K562 (cell line): ENCODE measurements at regions not wholly inside any gene's neighbourhood (a gene's known extent, or its start where the extent isn't known, plus 50 kb on each side); places are given as distances from the start of the nearest gene placed in this dataset.

Experiments
- BRD4 ChIP-seq: fragments of 200-600 bp; sonication (generic); IDR thresholded peaks from 2 replicates; pipeline ENCODE4 v1.6.1; 2017; ENCODE audit warnings: inconsistent platforms
- ESRRB ChIP-seq: fragments of 250-450 bp; sonication (Bioruptor Pico); IDR thresholded peaks from 2 replicates; pipeline ENCODE4 v1.5.0; 2020; ENCODE audit warnings: mild to moderate bottlenecking, moderate library complexity, borderline replicate concordance
- ETV1 ChIP-seq: fragments of 450-650 bp; conservative IDR thresholded peaks from 2 replicates; pipeline ENCODE4 v1.6.1; 2016; ENCODE audit warnings: missing genetic modification characterization, control low read depth, low read depth, missing compliant biosample characterization
- GATAD2A ChIP-seq: fragments of 450-650 bp; IDR thresholded peaks from 2 replicates; pipeline ENCODE4 v1.6.1; 2017
- HCFC1 ChIP-seq: IDR thresholded peaks from 2 replicates; pipeline ENCODE4 v1.6.1; 2012; ENCODE audit warnings: low read depth, low read length, improper control_type of control experiment
- KDM2B ChIP-seq: fragments of 250-450 bp; sonication (Bioruptor Pico); IDR thresholded peaks from 2 replicates; pipeline ENCODE4 v1.8.0; 2021; ENCODE audit warnings: mild to moderate bottlenecking, moderate library complexity
- MYC ChIP-seq, 2 experiments: fragments of 250-450 bp in 1 of 2; sonication (Bioruptor Pico) in 1 of 2; IDR thresholded peaks; 2 replicates each; pipeline versions ENCODE4 v1.5.1 to v1.6.1; 2012 to 2021; ENCODE audit warnings: low read depth in 2 of 2, borderline replicate concordance in 1 of 2, improper control_type of control experiment in 1 of 2, low read length in 1 of 2, mild to moderate bottlenecking in 1 of 2, moderate library complexity in 1 of 2
- PHB ChIP-seq: fragments of 250-450 bp; sonication (Bioruptor Pico); IDR thresholded peaks from 2 replicates; pipeline ENCODE4 v1.5.0; 2021
- RFX1 ChIP-seq: fragments of 450-650 bp; IDR thresholded peaks from 2 replicates; pipeline ENCODE4 v1.6.1; 2016; ENCODE audit warnings: mild to moderate bottlenecking, moderate library complexity
- SAP30 ChIP-seq: fragments of 200-600 bp; sonication (generic); IDR thresholded peaks from 2 replicates; pipeline ENCODE4 v1.6.1; 2012; ENCODE audit warnings: borderline replicate concordance, low read depth, mild to moderate bottlenecking, moderate library complexity, low read length, control low read depth, inconsistent platforms; ENCODE audit not compliant: insufficient read depth, poor library complexity, severe bottlenecking
- SETDB1 ChIP-seq: IDR thresholded peaks from one replicate; pipeline ENCODE4 v1.6.1; 2012; ENCODE audit warnings: low read length, control low read depth, inconsistent platforms
- SMARCB1 ChIP-seq: IDR thresholded peaks from 2 replicates; pipeline ENCODE4 v1.6.1; 2011; ENCODE audit warnings: improper control_type of control experiment, low read depth; ENCODE audit not compliant: insufficient read length
- SNIP1 ChIP-seq: fragments of 450-650 bp; IDR thresholded peaks from 2 replicates; pipeline ENCODE4 v1.7.1; 2017; ENCODE audit warnings: low read depth, mild to moderate bottlenecking
- SOX6 ChIP-seq: fragments of 450-650 bp; IDR thresholded peaks from 2 replicates; pipeline ENCODE4 v1.6.1; 2014; ENCODE audit warnings: mild to moderate bottlenecking
- SP1 ChIP-seq: sonication (generic); formaldehyde crosslinking; IDR thresholded peaks from 2 replicates; pipeline ENCODE4 v1.8.1; 2022; ENCODE audit warnings: mild to moderate bottlenecking, missing genetic modification reagents
- TCF3 ChIP-seq: sonication (generic); formaldehyde crosslinking; IDR thresholded peaks from 2 replicates; pipeline ENCODE4 v1.4.0; 2020; ENCODE audit warnings: mild to moderate bottlenecking, missing genetic modification reagents
- ZNF140 ChIP-seq: fragments of 250-450 bp; sonication (Bioruptor Pico); IDR thresholded peaks from 2 replicates; pipeline ENCODE4 v1.8.0; 2021; ENCODE audit warnings: moderate library complexity, mild to moderate bottlenecking, inconsistent platforms
- ZNF507 ChIP-seq: conservative IDR thresholded peaks from 2 replicates; pipeline ENCODE4 v1.6.1; 2017; ENCODE audit warnings: missing genetic modification characterization, missing compliant biosample characterization
- ZNF561 ChIP-seq: fragments of 450-650 bp; formaldehyde crosslinking; conservative IDR thresholded peaks from 2 replicates; pipeline ENCODE4 v1.4.0; 2020; ENCODE audit warnings: mild to moderate bottlenecking, moderate library complexity
- ZNF586 ChIP-seq: fragments of 450-650 bp; formaldehyde crosslinking; conservative IDR thresholded peaks from 2 replicates; pipeline ENCODE4 v1.4.0; 2020; ENCODE audit warnings: mild to moderate bottlenecking, moderate library complexity
- ZSCAN29 ChIP-seq: fragments of 450-650 bp; IDR thresholded peaks from 2 replicates; pipeline ENCODE4 v1.6.1; 2017
- TF ChIP-seq, protein P1 (sequence below), 2 experiments: fragments of 450-650 bp in 1 of 2; sonication (generic) in 1 of 2; formaldehyde crosslinking in 1 of 2; IDR thresholded peaks in 1 of 2; conservative IDR thresholded peaks in 1 of 2; 2 replicates each; pipeline versions ENCODE4 v1.6.1 to v1.8.1; 2016 to 2023; ENCODE audit warnings: mild to moderate bottlenecking in 2 of 2, moderate library complexity in 2 of 2, inconsistent platforms in 1 of 2, missing genetic modification reagents in 1 of 2
- TF ChIP-seq, protein P2 (sequence below): fragments of 450-650 bp; IDR thresholded peaks from 2 replicates; pipeline ENCODE4 v1.6.1; 2016; ENCODE audit warnings: mild to moderate bottlenecking
- TF ChIP-seq, protein P3 (sequence below): sonication (generic); formaldehyde crosslinking; IDR thresholded peaks from 2 replicates; pipeline ENCODE4 v1.8.1; 2023; ENCODE audit warnings: mild to moderate bottlenecking, missing genetic modification reagents

DNA sequence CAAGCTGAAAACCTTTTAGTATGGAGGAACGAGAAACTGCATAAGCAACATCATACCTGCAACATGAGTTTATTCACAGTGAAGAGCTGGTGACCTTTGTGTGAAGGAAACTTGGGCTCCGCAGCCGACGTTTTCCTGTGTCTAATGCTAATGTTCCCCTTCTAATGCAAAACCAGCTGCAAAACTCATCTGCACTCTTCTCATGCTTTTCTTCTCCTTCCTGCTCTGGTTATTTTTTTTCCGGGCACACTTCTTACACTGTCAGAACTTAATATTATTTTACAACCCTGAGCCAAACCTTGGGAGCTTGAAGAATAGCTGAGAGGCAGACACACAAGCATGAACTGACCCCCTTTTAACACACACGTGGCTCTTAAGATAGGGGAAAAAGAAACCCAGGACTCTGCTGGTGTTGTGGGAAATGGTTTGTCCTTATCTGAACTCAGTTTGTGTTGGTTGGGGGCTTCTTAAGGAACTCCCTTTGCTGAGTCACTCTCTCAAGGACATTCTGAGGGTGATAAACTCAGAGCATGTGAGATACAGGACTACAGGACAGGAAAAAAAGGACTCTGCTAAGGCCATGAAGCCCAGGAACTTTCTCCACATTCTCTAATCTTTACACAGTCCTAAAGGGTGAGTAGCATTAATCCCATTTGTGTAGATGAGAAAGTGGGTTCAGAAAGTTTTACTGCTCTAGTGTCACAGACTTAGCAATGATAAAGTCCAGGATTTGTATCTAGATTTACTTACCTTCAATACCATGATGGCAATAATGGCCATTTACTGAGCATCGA is 439.3 kb upstream of the TRIB2 start (continued):
- TF ChIP-seq SETDB1 (no peak), RFX1 (no peak), SOX6 (peak; percentile 86), SNIP1 (no peak), ESRRB (CRISPR knock-in tag) (no peak), GATAD2A (0 out of 2 replicates have a peak, but pooled peaks have one; percentile 77), ZSCAN29 (no peak), SP1 (CRISPR knock-in tag) (peak; percentile 19; the same call in 1 of the 2 replicates), TCF3 (CRISPR knock-in tag) (peak; percentile 79), HCFC1 (no peak), ZNF586 (CRISPR knock-in tag) (no peak), ZNF507 (no peak), SMARCB1 (no peak), KDM2B (CRISPR knock-in tag) (no peak), BRD4 (no peak; the same call in 1 of the 2 replicates), ZNF140 (CRISPR knock-in tag) (no peak), ETV1 (tag) (peak; percentile 36; the same call in 1 of the 2 replicates), SAP30 (no peak), PHB (CRISPR knock-in tag) (no peak), MYC (IDR thresholded peaks at IDR 0.05; ENCODE audit: low read depth, low read length) (peak; percentile 98), MYC (CRISPR knock-in tag; IDR thresholded peaks at IDR 0.05; ENCODE audit: borderline replicate concordance, low read depth) (0 out of 2 replicates have a peak, but pooled peaks have one; percentile 49), ZNF561 (CRISPR knock-in tag) (no peak)
- TF ChIP-seq, protein P1, sequence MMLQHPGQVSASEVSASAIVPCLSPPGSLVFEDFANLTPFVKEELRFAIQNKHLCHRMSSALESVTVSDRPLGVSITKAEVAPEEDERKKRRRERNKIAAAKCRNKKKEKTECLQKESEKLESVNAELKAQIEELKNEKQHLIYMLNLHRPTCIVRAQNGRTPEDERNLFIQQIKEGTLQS (IDR thresholded peaks at IDR 0.05), result peak; percentile 85
- TF ChIP-seq, protein P1 (CRISPR knock-in tag; conservative IDR thresholded peaks at IDR 0.05), result peak; percentile 16
- TF ChIP-seq, protein P2, sequence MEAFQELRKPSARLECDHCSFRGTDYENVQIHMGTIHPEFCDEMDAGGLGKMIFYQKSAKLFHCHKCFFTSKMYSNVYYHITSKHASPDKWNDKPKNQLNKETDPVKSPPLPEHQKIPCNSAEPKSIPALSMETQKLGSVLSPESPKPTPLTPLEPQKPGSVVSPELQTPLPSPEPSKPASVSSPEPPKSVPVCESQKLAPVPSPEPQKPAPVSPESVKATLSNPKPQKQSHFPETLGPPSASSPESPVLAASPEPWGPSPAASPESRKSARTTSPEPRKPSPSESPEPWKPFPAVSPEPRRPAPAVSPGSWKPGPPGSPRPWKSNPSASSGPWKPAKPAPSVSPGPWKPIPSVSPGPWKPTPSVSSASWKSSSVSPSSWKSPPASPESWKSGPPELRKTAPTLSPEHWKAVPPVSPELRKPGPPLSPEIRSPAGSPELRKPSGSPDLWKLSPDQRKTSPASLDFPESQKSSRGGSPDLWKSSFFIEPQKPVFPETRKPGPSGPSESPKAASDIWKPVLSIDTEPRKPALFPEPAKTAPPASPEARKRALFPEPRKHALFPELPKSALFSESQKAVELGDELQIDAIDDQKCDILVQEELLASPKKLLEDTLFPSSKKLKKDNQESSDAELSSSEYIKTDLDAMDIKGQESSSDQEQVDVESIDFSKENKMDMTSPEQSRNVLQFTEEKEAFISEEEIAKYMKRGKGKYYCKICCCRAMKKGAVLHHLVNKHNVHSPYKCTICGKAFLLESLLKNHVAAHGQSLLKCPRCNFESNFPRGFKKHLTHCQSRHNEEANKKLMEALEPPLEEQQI, result 0 out of 2 replicates have a peak, but pooled peaks have one; percentile 12
- TF ChIP-seq, protein P3, sequence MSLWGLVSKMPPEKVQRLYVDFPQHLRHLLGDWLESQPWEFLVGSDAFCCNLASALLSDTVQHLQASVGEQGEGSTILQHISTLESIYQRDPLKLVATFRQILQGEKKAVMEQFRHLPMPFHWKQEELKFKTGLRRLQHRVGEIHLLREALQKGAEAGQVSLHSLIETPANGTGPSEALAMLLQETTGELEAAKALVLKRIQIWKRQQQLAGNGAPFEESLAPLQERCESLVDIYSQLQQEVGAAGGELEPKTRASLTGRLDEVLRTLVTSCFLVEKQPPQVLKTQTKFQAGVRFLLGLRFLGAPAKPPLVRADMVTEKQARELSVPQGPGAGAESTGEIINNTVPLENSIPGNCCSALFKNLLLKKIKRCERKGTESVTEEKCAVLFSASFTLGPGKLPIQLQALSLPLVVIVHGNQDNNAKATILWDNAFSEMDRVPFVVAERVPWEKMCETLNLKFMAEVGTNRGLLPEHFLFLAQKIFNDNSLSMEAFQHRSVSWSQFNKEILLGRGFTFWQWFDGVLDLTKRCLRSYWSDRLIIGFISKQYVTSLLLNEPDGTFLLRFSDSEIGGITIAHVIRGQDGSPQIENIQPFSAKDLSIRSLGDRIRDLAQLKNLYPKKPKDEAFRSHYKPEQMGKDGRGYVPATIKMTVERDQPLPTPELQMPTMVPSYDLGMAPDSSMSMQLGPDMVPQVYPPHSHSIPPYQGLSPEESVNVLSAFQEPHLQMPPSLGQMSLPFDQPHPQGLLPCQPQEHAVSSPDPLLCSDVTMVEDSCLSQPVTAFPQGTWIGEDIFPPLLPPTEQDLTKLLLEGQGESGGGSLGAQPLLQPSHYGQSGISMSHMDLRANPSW, result no peak
